ENCODE measurements at regions not wholly inside any gene's neighbourhood (a gene's known extent, or its start where the extent isn't known, plus 50 kb on each side); places are given as distances from the start of the nearest gene placed in this dataset.

GRCh38 chr21:38924954-38925353 lies 119.2 kb downstream of the ETS2 start:
- DNase-seq, result no peak

- no peak for DNase-seq
These were observed 117.7 kb downstream of the ETS2 start for GRCh38 chr21:38923429-38923828.

- DNase-seq, result no peak
These were observed 116.9 kb downstream of the ETS2 start for GRCh38 chr21:38922474-38923235.

DNA sequence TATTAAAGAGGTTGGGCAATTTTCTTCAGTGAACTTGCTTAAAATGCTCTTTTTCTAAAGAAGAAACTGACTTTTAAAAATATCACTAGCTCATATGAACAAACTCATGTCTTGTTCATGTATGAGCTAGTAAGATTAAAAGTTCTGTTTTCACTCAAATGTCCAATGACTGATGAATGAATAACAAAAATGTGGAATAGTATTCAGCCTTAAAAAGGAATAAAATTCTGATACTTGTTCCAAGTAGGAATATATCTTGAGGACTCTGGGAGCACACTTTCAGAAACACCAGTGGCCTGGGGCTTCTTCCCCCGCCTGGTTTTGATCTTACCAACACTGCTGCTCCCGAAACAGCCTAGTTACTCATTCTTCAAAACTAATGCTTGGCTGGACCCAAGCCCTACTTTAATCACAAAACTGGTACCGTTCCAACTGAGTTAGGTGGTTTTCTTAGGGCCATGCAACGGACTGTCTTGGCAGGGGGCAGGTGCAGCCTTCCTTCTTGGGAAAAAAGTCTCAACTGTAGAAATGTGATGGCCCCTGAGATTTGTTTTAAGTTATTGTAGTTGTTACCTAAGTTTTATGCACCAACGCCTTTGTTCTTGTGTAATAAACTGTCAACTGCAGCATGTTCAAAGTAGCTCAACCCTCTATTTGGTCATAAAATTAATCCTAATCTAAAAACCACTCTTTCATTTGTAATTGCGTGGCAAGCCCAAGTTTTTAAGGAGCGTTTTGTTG lies 116.0 kb downstream of the ETS2 start:
- no peak for DNase-seq

GRCh38 chr21:38920631-38921398 lies 115.1 kb downstream of the ETS2 start:
- no peak for DNase-seq

DNA sequence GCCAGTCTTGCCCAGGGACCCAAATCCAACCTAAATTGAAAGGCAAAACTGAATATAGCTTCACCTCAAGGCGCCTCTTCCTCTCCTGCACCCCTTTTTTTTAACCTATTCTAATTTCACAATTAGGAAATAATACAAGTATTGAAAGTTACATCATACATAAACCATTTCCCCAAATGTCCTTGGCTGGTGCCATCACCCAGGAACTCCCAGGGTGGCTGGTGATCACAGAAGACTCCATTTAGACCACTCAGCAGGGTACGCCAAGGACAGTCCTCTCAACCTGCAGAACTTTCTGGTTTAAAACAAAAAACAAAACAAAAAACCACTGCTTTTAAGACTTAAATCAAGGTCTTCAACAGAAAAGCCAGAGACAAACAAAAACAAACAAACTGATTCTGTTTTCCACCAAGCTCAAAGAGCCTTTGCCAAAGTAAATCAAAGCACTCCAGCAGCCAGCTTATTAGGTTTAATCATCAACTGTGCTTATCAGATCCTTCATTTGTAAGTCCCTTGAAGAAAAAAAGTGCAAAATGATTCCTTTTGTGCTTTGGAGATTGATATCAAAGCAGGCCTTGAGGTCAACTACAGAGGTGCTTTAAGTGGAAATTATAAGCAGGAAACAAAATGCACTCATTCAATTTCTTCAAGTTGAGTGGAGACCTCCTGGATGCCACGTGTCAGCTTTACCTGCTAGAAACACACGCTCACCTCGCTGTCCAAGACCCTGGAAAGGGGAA lies 113.0 kb downstream of the ETS2 start:
- no peak for DNase-seq

GRCh38 chr21:38917043-38917774 lies 111.5 kb downstream of the ETS2 start:
- DNase-seq, result no peak

DNA sequence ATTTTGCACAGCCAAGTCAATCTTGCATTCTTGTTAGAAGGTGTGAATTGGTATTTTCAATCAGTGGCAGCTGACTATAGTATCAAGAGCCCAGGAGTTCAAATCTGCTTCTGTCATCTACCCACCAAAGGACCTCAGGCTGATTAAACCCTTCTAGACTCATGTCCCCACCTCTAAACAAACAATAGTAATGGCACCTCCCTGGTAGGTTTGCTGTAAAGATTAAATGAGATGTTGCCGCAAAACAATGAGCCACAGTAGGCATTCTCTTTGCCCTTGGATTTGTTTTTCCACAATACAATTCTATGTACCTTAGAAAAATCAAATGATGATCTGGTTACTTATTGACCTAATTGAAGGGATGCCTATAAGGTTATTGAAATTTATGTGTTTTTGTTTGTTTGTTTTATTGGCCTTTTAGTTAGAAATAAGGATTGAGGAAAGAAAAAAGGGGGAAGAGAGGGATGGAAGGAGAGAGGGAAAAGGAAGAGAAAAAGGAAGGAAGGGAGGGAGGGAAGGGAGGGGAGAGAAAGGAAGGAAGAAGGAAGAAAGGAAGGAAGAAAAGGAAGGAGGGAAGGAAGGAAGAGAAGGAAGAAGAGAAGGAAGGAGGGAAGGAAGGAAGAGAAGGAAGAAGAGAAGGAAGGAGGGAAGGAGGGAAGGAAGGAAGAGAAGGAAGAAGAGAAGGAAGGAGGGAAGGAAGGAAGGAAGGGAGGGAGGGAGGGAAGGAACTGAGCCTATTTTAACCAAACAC lies 110.7 kb downstream of the ETS2 start:
- no peak for DNase-seq

DNA sequence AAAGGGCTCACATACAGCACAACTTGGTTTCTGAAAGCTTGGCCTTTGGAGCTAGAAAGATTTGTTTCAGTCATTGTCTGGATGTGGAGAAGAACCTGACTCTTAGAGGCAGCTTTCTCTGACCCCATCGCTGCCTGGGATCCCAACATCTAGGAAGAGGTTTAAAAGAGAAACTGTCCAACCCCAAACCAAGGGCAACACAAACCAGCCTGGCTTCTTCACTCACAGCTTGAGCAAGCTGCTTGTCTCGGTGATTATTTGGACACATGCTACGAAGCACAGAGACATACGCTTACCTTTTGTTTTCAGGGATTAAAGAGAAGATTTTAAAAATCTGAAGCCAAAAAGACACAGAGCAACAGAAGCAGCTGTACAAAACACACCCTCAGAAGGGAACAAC lies 109.8 kb downstream of the ETS2 start:
- no peak for DNase-seq

GRCh38 chr21:38914528-38915293 lies 109.0 kb downstream of the ETS2 start:
- no peak for DNase-seq

- no peak for DNase-seq
These were observed 108.3 kb downstream of the ETS2 start for GRCh38 chr21:38913893-38914527.

DNA sequence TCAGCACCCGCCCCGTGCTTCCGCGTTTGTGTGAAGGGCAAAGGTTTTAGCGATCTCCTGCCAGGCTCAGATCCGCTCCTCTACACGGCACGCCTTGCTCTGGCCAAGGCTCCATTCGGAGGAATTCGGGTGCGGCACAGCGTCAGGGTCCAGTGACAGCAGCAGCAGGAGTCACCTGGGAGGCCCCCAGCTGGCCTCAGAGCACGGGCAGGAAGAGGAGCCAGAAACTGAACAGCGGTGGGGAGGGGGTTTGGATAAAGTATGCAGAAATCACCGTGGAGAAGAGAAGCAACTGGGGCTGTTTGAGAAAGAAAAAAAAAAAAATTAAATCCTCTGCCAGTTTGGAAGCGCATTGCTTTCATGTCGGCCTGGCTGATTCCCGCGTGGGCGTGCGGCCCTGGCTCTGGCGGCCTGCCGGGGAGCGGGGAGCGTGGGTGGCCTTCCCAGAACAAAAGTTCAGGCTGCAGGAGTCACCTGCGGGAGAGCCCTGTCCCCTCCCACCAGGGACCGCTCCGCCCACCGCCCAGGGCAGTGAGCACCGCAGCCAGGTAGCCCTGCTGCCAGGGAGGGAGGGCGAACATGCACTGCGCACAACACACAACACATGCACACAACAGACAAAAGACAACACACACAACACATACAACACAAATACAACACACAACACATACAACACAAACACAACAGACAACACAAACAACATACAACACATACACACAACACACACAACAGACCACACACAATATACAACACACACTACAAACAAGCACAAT lies 107.6 kb downstream of the ETS2 start:
- no peak for DNase-seq

GRCh38 chr21:38912789-38913119 lies 107.0 kb downstream of the ETS2 start:
- DNase-seq, result no peak

DNA sequence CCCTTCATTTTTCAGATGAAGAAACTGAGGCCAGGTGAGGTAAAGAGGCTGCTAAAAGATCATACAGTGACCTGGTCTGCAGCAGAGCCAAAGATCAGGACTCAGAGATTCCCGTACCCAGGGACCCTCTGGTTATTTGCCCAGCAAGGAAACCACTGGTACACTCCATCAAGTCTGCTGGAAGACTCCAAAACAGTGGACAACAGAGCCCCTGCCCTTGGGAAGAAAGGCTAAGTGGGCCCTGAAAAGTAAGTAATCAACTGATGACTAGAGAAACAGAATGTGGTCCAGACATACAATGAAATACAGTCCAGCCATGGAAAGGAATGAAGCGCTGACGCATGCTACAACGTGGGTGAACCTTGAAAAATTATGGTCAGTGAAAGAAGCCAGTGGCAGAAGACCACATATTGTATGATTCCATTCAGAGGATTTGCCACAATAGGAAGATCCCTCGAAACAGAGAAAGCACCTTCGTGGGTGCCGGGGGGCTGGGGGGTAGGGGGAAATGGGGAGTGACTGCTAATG lies 106.4 kb downstream of the ETS2 start:
- DNase-seq, result no peak

DNA sequence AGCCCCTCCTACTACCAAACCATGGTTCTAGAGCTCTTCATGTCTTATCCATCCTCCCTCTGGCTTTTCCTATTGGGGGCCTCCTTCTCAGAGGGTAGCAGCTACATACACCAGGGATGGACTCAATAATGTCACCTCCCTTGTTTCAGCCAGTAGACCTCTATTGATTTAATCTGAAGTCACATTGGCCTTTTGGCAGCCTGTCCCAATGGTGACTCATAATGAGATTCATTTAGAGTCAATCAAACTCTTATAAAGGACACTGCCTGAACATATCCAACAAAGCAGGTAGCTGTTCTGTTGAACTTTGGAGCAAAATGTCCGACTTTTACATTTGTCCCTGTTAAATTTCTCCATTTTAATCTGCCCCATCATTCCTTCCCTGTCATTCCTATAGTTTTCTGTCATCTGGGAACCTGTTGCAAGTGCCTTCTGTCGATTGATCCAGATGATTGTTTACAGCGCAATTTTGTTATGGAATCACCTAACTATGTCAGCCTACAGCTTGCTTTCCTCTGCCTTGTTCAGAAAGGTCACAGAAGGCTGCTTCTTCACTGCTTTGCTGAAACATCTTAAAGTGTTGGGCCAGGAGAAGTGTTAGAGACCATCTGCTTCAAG lies 105.9 kb downstream of the ETS2 start:
- no peak for DNase-seq

- DNase-seq, result no peak
These were observed 104.8 kb downstream of the ETS2 start for GRCh38 chr21:38910390-38911067.

DNA sequence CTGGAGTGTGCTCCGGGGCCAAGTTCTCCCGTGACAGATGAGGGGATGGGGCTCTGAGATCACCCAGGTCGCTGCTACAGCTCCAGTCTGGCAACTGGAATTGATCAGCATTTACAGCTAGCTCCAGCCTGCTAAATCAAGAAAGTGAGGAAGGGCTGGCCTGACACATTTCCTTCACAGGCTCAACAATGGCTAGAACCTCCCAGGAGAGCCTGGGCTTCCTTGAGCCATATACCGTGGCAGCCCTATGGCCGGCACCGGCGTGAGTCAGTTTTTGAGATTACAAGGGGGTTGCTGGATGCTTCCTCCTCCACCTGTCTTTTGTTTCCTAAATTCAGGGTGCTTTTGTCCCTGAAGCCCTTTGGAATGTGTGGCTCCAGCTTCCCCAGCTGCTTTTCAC lies 104.2 kb downstream of the ETS2 start:
- no peak for DNase-seq

DNA sequence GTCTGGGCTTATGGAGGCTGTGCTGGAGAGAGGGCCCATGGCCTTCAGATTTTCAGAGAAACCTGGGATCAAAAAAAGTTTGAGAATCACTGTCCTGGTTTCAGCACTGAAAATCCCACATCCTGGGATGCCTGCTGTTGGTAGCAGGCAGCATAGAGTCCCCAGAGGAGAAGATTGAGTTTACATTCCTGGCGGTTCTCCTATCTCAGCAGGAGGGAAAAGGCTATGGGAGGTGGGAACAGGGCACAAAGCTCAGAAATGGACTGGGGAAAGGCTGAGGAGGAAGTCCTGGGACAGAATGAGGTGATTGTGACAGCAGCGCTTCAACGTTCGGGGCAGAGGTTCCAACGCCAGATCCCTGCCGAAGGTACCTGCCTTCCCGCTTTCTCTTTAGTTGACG lies 103.4 kb downstream of the ETS2 start:
- DNase-seq, result no peak

All from bone marrow (tissue), 2 donors.